GM06990 (cell line): ENCODE measurements at regions not wholly inside any gene's neighbourhood (a gene's known extent, or its start where the extent isn't known, plus 50 kb on each side); places are given as distances from the start of the nearest gene placed in this dataset.

ENCODE experiments used
- DNase-seq: peaks from one replicate; pipeline ENCODE4 v3.0.0-alpha.2; 2011; ENCODE audit not compliant: insufficient read length; ENCODE audit errors: extremely low read depth
- H3K27me3 ChIP-seq: replicated peaks from 2 replicates; pipeline ENCODE4 v1.6.0; 2011; ENCODE audit warnings: low read length; ENCODE audit not compliant: control insufficient read depth, insufficient read depth
- H3K36me3 ChIP-seq: 2 replicates; pipeline ENCODE4 v1.5.1; 2011; ENCODE audit warnings: low read length; ENCODE audit not compliant: control insufficient read depth, insufficient read depth
- H3K4me3 ChIP-seq: replicated peaks from 2 replicates; pipeline ENCODE4 v1.5.1; 2011; ENCODE audit warnings: low read depth, mild to moderate bottlenecking, control low read depth, low read length
- TF ChIP-seq, protein P1 (sequence below): IDR thresholded peaks from 2 replicates; pipeline ENCODE4 v1.5.1; 2011; ENCODE audit warnings: low read length, control low read depth, mild to moderate bottlenecking, inconsistent platforms; ENCODE audit not compliant: insufficient read depth, poor library complexity, severe bottlenecking

DNA sequence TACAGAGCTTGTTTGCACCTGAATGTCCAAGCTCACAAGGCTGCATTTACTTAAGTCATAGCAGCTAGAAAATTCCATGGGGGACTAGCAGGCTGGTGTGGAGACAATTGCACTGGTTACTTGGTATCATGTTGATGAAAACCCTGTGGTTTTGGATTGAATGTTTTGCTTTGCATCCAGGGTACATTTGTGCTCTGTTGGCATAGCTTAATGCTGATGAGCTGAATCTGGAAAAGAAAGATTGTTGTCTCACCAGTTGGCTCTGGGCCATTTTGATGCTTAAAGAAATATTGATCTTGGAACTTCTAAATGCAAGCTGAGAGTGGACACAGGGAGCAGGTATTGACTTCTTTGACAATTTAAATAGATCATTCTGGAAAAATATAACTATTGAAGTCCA is 122.5 kb upstream of the MBL2 start:
- no peaks in the 10 kb centered on the region for H3K36me3 ChIP-seq
- TF ChIP-seq, protein P1, sequence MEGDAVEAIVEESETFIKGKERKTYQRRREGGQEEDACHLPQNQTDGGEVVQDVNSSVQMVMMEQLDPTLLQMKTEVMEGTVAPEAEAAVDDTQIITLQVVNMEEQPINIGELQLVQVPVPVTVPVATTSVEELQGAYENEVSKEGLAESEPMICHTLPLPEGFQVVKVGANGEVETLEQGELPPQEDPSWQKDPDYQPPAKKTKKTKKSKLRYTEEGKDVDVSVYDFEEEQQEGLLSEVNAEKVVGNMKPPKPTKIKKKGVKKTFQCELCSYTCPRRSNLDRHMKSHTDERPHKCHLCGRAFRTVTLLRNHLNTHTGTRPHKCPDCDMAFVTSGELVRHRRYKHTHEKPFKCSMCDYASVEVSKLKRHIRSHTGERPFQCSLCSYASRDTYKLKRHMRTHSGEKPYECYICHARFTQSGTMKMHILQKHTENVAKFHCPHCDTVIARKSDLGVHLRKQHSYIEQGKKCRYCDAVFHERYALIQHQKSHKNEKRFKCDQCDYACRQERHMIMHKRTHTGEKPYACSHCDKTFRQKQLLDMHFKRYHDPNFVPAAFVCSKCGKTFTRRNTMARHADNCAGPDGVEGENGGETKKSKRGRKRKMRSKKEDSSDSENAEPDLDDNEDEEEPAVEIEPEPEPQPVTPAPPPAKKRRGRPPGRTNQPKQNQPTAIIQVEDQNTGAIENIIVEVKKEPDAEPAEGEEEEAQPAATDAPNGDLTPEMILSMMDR = no peak
- H3K27me3 ChIP-seq = no peaks in the 10 kb centered on the region
- DNase-seq = no peak
- no peak overlapping the region for H3K4me3 ChIP-seq

DNA sequence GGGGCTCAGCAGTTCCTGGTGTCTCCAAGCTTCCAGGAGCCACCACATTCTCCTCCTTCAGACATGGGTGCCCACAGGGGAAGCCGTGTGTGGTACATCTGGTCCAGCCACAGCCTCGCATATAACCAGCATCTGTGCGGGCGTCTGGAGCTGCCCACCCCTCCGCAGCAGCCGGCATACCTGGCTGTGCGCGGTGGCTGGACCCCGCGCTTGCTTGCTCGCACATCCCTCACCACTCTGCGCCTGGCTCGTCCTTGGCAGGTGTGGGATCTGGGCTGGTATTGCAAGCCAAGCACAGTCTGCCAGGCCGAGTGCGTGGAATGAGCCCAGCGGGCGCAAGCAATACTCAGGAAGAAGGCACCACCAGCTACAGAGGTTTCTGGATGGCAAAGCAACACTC is 117.7 kb upstream of the MBL2 start:
- H3K36me3 ChIP-seq = no peaks in the 10 kb centered on the region
- TF ChIP-seq, protein P1 = no peak
- DNase-seq = no peak
- no peak overlapping the region for H3K4me3 ChIP-seq
- H3K27me3 ChIP-seq = no peaks in the 10 kb centered on the region

DNA sequence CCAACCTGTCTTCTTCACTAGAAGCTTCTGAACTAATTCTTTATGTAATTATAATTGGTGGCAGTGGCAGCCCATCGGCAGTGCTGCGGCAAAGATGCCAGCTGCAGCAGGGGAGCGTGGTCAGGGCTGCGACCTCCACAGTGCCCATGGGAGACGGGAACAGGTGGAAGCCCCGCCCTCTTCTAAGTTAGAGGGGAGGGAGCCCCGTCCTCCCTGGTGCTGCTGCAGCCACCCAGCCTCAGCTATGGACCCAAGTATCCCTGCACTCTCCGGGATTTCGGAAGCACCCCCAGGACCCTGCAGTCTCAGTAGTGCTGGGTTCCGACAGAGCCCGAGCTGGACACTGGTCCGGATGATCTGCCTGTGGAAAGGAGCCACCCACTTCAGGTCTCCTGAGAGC is 117.0 kb upstream of the MBL2 start:
- no peak for DNase-seq
- H3K27me3 ChIP-seq = no peaks in the 10 kb centered on the region

DNA sequence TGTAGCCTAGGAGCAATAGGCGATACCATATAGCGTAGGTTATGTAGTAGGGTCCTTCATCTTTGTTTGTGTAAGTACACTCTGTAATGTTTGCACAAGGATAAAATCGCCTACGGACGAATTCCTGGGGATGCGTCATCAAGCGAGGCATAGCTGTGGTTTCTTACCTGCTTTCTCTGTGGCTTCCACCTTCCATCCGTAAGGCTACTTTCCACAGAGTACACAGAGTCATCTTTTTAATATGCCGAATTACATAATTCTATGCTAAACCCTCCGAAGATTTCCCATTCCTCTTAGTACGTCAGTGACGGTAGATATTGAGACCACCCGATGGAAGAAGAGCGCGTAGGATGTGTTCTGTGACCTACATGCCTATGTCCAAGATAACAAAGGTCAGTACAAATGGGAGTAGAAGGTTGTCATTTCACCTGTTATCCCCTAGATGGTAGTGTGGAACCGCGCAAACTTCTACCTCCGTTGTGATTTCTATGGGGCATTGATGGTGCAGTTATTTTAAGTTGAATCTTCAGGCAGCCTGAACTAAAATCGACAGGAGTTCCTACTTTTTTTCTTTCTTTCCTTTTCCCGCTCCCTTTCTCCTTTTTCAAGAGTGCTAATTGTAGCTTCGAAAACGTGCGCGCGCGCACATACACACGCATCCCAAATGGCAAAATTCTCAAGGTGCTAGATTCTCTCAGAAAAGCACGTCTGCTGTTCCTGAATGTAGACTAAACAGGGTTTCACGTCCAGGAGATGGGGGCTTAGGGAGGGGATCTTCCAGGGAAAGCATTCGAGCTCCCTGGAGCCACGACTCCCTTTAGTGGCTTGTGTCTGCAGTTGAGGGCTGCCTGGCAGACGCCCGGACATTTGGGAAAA is 111.7 kb upstream of the MBL2 start:
- no peak overlapping the region for H3K4me3 ChIP-seq
- peak; percentile 19 for DNase-seq
- TF ChIP-seq, protein P1 = peak; percentile 69
- no peaks in the 10 kb centered on the region; the same call in 1 of the 2 replicates for H3K27me3 ChIP-seq
- no peaks in the 10 kb centered on the region for H3K36me3 ChIP-seq

More for the DNA sequence above, 117.0 kb upstream of the MBL2 start:
- Histone ChIP-seq H3K36me3 (no peaks in the 10 kb centered on the region), H3K4me3 (no peak overlapping the region)
- TF ChIP-seq, protein P1 = no peak

DNA sequence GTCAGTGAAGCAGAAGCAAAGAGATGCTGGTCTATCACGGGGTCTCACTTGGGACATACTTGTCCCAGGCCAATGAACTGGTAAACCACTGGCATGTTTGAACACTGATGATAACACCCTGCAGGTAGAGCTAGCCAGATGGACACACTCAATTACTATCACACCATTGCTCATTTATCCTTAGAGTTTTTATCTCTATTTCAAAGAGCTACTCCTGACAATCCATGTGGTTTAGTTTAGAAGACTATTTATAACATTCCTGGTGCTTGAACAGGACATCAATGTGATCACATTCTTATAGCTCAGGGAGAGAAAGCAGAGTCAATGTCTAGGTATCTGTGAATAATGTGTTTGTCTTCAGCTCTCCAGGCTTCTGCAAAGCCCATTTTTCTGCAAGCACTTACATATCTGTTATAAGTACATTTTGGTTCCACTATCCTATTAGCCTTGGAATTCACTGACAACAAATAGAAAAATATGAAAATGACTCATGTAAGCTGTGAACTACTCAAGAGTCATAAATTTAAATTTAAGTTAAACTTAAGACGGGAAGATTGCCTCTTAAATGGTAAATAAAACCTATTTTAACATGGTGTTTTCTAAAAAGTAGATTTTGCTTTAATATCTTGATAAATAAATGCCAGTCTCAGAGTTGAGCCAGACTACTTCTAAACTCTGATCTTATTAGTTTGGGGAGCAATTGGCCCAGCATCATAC is 106.7 kb upstream of the MBL2 start:
- DNase-seq = no peak
- Histone ChIP-seq H3K4me3 (no peak overlapping the region), H3K27me3 (no peaks in the 10 kb centered on the region; the same call in 1 of the 2 replicates), H3K36me3 (no peaks in the 10 kb centered on the region)
- TF ChIP-seq, protein P1 = no peak
